NB4 (cell line): ENCODE measurements at regions not wholly inside any gene's neighbourhood (a gene's known extent, or its start where the extent isn't known, plus 50 kb on each side); places are given as distances from the start of the nearest gene placed in this dataset.

Experiments
- CTCF ChIP-seq: IDR thresholded peaks from one replicate; pipeline ENCODE4 v1.5.1; 2012; ENCODE audit warnings: low read depth, low read length
- MAX ChIP-seq: IDR thresholded peaks from 2 replicates; pipeline ENCODE4 v1.6.1; 2011; ENCODE audit warnings: low read depth, low read length
- POLR2A ChIP-seq: IDR thresholded peaks from 2 replicates; pipeline ENCODE4 v1.6.1; 2011; ENCODE audit warnings: mild to moderate bottlenecking; ENCODE audit not compliant: insufficient read length; ENCODE audit errors: extremely low read depth

- TF ChIP-seq CTCF: no peak
- TF ChIP-seq MAX: no peak
- TF ChIP-seq POLR2A: no peak
Observed at GRCh38 chr11:16611401-16611921, 127.0 kb upstream of the C11orf58 start.
